ENCODE measurements at regions not wholly inside any gene's neighbourhood (a gene's known extent, or its start where the extent isn't known, plus 50 kb on each side); places are given as distances from the start of the nearest gene placed in this dataset.

DNA sequence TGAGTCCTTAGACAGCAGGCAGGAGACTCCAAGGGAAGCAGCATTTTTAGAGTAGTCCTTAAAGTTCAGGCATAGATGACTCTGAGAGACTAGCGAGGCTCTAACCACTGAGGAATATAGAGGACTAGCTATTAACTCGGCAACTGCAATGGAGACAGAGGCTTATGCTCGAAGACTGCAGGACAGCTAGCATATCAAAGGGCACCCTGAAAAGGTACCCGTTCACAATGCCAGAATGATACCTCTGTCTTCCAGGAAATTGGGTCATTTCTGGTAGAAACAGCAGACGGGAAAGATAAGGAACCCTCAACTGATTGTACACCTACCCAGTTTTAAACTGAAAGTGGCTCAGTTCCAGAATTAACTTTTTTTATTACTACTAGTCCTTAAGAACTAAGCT lies 1204.0 kb upstream of the ZEB2 start:
- Histone ChIP-seq H3K9me3 (ENCODE audit: control insufficient read depth, insufficient read depth, low read depth, low read length) (no peaks in the 10 kb centered on the region), H3K36me3 (ENCODE audit: control insufficient read depth in 2 of 2, insufficient read depth in 1 of 2, low read length in 2 of 2) (no peaks in the 10 kb centered on the region), H3K27ac (ENCODE audit: extremely low read depth, low read depth, low read length) (no peak overlapping the region), H3K4me1 (ENCODE audit: control insufficient read depth, insufficient read depth, low read length) (no peaks in the 10 kb centered on the region), H3K4me3 (ENCODE audit: low read depth, low read length) (no peak overlapping the region)
- ChIA-PET POLR2A (no interaction called here), CTCF (interaction anchor here (0.6 kb wide), 1 partner anchor 64 kb away, joined by 5 read pairs; no protein-coding TSS in a partner anchor)
- TF ChIP-seq TCF7L2 (IDR thresholded peaks at IDR 0.05; ENCODE audit: borderline replicate concordance, low read depth, low read length), result no peak
- TF ChIP-seq HIC1 (tag by site-specific recombination; IDR thresholded peaks at IDR 0.05), result no peak
- no peak for TF ChIP-seq ZNF423 (tag by site-specific recombination; IDR thresholded peaks at IDR 0.05)
- no peak for TF ChIP-seq ZNF555 (tag by site-specific recombination; conservative IDR thresholded peaks at IDR 0.05)

- H3K9me3 ChIP-seq (ENCODE audit: control insufficient read depth, insufficient read depth, low read depth, low read length), result no peaks in the 10 kb centered on the region
- POLR2A ChIA-PET, result no interaction called here
- TF ChIP-seq ZNF423 (tag by site-specific recombination; IDR thresholded peaks at IDR 0.05) (no peak), ZNF433 (tag by site-specific recombination; IDR thresholded peaks at IDR 0.05; ENCODE audit: low read depth) (no peak), GLI2 (tag by site-specific recombination; IDR thresholded peaks at IDR 0.05; ENCODE audit: borderline replicate concordance, low read depth) (no peak), HOXD13 (CRISPR knock-in tag; IDR thresholded peaks at IDR 0.05; ENCODE audit: borderline replicate concordance) (no peak), RBAK (tag by site-specific recombination; IDR thresholded peaks at IDR 0.05) (no peak), ZNF324 (tag by site-specific recombination; IDR thresholded peaks at IDR 0.05) (no peak), ZNF146 (tag by site-specific recombination; IDR thresholded peaks at IDR 0.05) (no peak), ZNF660 (tag by site-specific recombination; IDR thresholded peaks at IDR 0.05) (no peak), ZNF354C (tag by site-specific recombination; IDR thresholded peaks at IDR 0.05; ENCODE audit: borderline replicate concordance, low read depth) (no peak)
- no peak overlapping the region for H3K4me3 ChIP-seq (ENCODE audit: low read depth, low read length)
- CTCF ChIA-PET, result no interaction called here
- H3K4me1 ChIP-seq (ENCODE audit: control insufficient read depth, insufficient read depth, low read length), result no peaks in the 10 kb centered on the region
- no peaks in the 10 kb centered on the region for H3K36me3 ChIP-seq (ENCODE audit: control insufficient read depth in 2 of 2, insufficient read depth in 1 of 2, low read length in 2 of 2)
- no peak overlapping the region for H3K27ac ChIP-seq (ENCODE audit: extremely low read depth, low read depth, low read length)
Observed at GRCh38 chr2:145721681-145722080, 1201.8 kb upstream of the ZEB2 start.

GRCh38 chr2:145715601-145716000 lies 1195.7 kb upstream of the ZEB2 start:
- H3K27ac ChIP-seq (ENCODE audit: extremely low read depth, low read depth, low read length), result no peak overlapping the region
- H3K9me3 ChIP-seq (ENCODE audit: control insufficient read depth, insufficient read depth, low read depth, low read length), result no peaks in the 10 kb centered on the region
- TF ChIP-seq HIC1 (tag by site-specific recombination; IDR thresholded peaks at IDR 0.05), result no peak
- TF ChIP-seq ZNF555 (tag by site-specific recombination; conservative IDR thresholded peaks at IDR 0.05), result no peak
- TF ChIP-seq ZNF416 (tag by site-specific recombination; IDR thresholded peaks at IDR 0.05), result no peak
- no peak for TF ChIP-seq ZNF174 (tag by site-specific recombination; IDR thresholded peaks at IDR 0.05)
- no peak for TF ChIP-seq INSM2 (tag by site-specific recombination; IDR thresholded peaks at IDR 0.05)
- no peak for TF ChIP-seq ZNF639 (tag by site-specific recombination; IDR thresholded peaks at IDR 0.05)
- TF ChIP-seq ZNF133 (tag by site-specific recombination; IDR thresholded peaks at IDR 0.05), result no peak
- TF ChIP-seq ZNF433 (tag by site-specific recombination; IDR thresholded peaks at IDR 0.05; ENCODE audit: low read depth), result no peak
- no peak for TF ChIP-seq ZNF366 (tag by site-specific recombination; conservative IDR thresholded peaks at IDR 0.05)
- no peak for TF ChIP-seq ZNF701 (tag by site-specific recombination; IDR thresholded peaks at IDR 0.05)
- TF ChIP-seq ZNF394 (tag by site-specific recombination; IDR thresholded peaks at IDR 0.05; ENCODE audit: borderline replicate concordance), result no peak
- TF ChIP-seq ZNF549 (tag by site-specific recombination; IDR thresholded peaks at IDR 0.05), result no peak
- no peak for TF ChIP-seq ZNF621 (tag by site-specific recombination; IDR thresholded peaks at IDR 0.05)
- no peaks in the 10 kb centered on the region for H3K4me1 ChIP-seq (ENCODE audit: control insufficient read depth, insufficient read depth, low read length)
- no peak overlapping the region for H3K4me3 ChIP-seq (ENCODE audit: low read depth, low read length)
- CTCF ChIA-PET, result interaction anchor here (0.6 kb wide), 1 partner anchor 58 kb away, joined by 3 read pairs; no protein-coding TSS in a partner anchor
- POLR2A ChIA-PET, result no interaction called here
- H3K36me3 ChIP-seq (ENCODE audit: control insufficient read depth in 2 of 2, insufficient read depth in 1 of 2, low read length in 2 of 2), result no peaks in the 10 kb centered on the region

All from HEK293 (cell line).